GM10266 (cell line): ENCODE measurements at regions not wholly inside any gene's neighbourhood (a gene's known extent, or its start where the extent isn't known, plus 50 kb on each side); places are given as distances from the start of the nearest gene placed in this dataset.
"Not testable (repeated sequence)": the region's sequence is repeated elsewhere in the genome, so short reads cannot be mapped to it uniquely, and the experiment has no call there.

Experiments used
- DNase-seq: peaks from one replicate; pipeline ENCODE4 v3.0.0; 2012; ENCODE audit errors: extremely low spot score
- TF ChIP-seq, protein P1 (sequence below): IDR thresholded peaks from 2 replicates; pipeline ENCODE4 v1.5.1; 2012; ENCODE audit warnings: mild to moderate bottlenecking, low read depth; ENCODE audit not compliant: control insufficient read depth, insufficient read depth; ENCODE audit errors: missing control alignments

DNA sequence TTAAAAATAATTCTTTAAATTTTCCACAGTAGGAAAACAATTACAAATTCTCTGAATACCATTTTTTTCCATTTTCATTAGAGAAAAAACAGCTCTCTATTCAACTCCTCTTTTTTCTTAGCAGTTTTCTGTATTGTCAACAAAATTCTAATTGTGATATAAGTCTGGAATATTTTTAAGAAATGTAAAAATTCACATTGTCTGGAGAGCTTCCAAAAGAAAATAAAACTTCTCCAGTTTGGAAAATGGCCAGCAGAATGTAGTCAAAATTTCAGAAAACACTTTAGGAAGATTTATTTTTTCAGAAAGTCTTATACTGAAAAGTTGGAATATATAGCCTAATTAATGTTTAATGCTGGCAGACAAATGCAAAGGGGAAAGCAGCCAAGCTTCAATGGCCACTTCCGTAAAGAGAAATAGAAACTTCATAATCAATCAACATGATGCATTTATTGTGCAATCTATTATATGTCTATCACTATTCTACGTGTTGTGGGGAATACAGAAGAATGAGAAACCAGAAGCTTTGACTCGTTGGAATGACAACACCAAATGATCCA is 733.2 kb upstream of the PKDCC start:
- DNase-seq: no peak
- TF ChIP-seq, protein P1, sequence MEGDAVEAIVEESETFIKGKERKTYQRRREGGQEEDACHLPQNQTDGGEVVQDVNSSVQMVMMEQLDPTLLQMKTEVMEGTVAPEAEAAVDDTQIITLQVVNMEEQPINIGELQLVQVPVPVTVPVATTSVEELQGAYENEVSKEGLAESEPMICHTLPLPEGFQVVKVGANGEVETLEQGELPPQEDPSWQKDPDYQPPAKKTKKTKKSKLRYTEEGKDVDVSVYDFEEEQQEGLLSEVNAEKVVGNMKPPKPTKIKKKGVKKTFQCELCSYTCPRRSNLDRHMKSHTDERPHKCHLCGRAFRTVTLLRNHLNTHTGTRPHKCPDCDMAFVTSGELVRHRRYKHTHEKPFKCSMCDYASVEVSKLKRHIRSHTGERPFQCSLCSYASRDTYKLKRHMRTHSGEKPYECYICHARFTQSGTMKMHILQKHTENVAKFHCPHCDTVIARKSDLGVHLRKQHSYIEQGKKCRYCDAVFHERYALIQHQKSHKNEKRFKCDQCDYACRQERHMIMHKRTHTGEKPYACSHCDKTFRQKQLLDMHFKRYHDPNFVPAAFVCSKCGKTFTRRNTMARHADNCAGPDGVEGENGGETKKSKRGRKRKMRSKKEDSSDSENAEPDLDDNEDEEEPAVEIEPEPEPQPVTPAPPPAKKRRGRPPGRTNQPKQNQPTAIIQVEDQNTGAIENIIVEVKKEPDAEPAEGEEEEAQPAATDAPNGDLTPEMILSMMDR: no peak

DNA sequence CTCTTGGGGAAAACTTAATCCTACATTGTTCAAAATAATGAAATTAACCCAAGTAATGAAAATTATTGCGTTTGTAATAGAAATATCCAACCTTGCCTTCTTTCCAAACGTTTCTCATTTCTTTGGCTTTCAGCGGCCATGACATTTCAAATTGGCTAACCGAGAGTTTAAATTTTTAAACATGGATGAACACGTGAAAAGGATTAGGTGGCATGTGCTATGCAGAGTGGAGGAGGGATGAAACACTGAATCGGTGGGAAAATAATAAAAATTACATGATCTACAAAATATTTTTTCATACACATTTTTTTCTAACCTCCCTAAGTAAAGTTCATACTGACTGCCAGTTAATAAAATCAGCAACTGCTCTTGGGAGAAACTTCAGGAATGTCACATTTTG is 728.4 kb upstream of the PKDCC start:
- TF ChIP-seq, protein P1: no peak

DNA sequence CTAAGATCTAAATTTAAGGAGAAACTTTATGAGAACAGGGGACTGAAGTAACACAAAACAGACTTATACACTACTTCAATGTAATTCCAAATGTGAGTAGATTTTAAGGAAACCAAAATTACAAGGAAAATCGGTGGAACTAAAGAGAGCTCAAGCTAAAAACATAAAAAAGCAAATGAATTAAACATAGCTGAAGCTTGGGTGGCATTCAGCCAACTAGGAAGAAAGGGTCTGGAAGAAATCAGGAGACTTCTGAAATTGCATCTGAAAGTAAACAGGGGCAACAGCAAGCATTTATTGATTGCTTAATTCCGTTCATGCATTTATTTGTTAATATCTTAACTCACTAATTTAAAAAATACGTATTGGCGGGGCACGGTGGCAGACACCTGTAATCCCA is 727.3 kb upstream of the PKDCC start:
- TF ChIP-seq, protein P1: no peak
- DNase-seq: no peak

More for the DNA sequence above, 728.4 kb upstream of the PKDCC start:
- no peak for DNase-seq

DNA sequence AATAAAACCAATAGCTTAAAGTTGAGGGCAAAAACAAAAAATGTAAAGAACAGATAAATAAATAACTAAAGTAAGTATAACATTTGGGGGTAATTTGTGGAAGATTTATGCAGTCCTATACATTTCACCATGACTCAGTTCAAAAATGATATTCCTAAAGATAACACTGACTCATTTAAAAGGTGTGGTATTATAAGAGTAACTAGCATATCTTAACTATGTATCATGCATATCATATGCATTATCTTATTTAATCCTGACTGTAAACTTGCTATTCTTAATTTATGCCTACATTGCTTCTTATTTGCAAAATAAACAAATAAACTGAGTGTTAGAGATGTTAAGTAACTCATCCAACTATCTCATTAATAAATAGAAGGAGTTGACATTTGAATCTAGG is 726.5 kb upstream of the PKDCC start:
- TF ChIP-seq, protein P1: no peak
- no peak for DNase-seq

DNA sequence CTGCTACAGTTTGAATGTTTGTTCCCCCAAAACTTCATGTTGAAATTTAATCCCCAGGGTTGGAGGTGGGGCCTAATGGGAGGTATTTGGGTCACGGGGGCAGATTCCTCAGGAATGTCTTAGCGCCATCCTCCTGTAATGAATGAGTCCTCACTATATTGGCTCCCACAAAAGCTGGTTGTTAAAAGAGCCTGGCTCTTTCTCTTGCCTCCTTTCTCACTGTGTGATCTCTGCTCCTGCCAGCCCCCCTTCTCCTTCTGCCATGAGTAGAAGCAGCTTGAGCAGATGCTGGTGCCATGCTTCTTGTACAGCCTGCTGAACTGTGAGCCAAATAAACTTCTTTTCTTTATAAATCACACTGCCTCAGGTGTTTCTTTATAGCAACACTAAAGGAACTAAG is 721.0 kb upstream of the PKDCC start:
- DNase-seq: no peak
- TF ChIP-seq, protein P1: no peak

DNA sequence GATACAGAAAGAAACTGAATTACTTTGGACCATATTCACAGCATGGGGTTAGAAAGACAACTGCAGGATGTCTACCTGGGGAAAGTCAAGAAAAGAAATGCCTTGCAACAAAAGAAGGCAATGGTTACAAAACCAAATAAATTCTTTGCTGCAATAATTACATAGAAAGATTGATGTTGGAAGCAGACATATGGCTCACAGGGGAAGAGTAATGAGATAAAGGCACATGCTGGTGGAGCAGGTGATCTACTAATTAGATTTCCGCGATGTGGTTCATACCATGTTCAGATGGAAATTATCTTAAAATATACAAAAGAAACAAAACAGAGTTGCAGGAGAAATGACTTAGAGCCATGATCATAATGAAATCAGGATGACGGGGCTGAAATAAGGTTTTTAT is 718.8 kb upstream of the PKDCC start:
- no peak for DNase-seq

DNA sequence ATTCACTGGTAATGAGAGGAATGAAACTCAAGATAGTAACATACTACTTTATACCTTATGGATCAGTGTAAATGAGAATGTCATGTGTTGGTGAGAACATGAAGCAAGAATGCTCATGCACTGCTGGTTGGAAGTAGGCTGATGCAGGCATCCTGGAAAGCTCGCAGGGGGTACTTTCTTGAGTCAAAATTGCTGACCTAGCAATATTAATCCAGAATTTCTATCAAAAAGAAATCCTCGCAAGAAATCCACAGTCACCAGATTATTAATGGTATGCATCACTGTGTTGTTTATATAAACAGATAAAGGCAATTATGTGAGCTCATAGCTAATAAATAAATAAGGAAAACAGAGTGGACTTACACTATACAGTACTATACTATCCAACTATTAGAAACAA is 713.7 kb upstream of the PKDCC start:
- DNase-seq: no peak
- TF ChIP-seq, protein P1: no peak

More for the DNA sequence above, 718.8 kb upstream of the PKDCC start:
- TF ChIP-seq, protein P1: no peak

DNA sequence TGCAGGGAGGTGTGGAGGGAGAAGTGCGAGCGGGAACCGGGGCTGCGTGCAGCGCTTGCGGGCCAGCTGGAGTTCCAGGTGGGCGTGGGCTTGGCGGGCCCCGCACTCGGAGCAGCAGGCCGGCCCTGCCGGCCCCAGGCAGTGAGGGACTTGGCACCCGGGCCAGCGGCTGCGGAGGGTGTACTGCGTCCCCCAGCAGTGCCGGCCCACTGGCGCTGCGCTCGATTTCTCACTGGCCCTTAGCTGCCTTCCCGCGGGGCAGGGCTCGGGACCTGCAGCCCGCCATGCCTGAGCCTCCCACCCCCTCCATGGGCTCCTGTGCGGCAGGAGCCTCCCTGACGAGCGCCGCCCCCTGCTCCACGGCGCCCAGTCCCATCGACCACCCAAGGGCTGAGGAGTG is 712.2 kb upstream of the PKDCC start:
- DNase-seq: not testable (repeated sequence)
